ENCODE measurements at regions not wholly inside any gene's neighbourhood (a gene's known extent, or its start where the extent isn't known, plus 50 kb on each side); places are given as distances from the start of the nearest gene placed in this dataset.
"Not testable (repeated sequence)": the region's sequence is repeated elsewhere in the genome, so short reads cannot be mapped to it uniquely, and the experiment has no call there.

DNA sequence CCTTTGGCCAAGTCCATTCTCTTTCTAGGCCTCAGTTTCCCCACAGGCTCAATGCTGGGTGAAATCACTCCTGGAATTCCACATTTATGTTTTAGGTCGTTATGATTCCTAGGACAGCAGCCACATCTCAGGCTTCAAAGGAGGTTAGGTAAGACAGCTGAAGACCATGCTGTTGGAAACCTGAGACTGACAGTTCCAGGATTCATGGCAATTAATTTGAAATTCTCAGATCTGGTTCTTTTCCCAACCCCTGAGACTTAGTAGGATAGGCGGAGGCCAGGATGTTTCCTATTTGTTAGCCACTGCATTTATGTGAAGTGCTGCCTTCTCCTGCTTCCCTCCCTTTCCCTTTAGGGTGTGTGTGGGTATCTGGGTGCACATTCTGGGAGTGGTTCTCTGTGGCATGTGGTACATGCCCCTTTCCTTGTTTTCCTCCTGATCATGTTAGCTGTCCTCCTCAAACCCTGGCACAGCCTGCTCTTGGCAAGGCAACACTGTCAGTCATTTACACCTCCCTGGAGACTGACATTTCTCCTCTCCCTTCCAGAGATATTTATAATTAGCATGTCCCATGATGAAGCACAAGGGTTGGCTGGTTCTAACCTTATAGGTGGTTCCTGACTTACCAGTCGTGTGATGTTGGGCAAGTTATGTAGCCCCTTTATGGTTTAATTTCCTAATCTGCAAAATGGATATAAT is 91.4 kb upstream of the SALL1 start:
- no peak for DNase-seq (ENCODE audit: low read depth in 2 of 2)
- no peak overlapping the region for H3K4me3 ChIP-seq (replicated peaks in 1 of 2; ENCODE audit: low read depth in 2 of 2, low read length in 2 of 2)
- TF ChIP-seq, protein P1, sequence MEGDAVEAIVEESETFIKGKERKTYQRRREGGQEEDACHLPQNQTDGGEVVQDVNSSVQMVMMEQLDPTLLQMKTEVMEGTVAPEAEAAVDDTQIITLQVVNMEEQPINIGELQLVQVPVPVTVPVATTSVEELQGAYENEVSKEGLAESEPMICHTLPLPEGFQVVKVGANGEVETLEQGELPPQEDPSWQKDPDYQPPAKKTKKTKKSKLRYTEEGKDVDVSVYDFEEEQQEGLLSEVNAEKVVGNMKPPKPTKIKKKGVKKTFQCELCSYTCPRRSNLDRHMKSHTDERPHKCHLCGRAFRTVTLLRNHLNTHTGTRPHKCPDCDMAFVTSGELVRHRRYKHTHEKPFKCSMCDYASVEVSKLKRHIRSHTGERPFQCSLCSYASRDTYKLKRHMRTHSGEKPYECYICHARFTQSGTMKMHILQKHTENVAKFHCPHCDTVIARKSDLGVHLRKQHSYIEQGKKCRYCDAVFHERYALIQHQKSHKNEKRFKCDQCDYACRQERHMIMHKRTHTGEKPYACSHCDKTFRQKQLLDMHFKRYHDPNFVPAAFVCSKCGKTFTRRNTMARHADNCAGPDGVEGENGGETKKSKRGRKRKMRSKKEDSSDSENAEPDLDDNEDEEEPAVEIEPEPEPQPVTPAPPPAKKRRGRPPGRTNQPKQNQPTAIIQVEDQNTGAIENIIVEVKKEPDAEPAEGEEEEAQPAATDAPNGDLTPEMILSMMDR (IDR thresholded peaks at IDR 0.05; ENCODE audit: low read depth, low read length) = no peak

DNA sequence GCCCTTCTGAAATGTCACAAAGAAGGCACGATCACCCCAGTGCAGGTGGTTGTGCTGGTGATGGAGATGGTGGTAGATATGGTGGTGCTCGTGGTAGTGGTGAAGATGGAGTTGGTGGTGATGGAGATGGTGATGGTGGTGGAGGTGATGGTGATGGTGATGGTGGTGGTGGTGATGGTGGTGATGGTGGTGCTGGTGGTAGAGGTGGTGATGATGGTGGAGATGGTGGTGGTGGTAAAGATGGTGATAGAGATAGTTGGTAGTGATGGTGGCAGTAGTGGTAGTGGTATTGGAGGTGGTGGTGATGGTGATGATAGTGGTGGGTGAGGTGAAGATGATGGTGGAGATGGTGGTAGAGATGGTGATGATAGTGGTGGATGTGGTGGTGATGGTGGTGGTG is 88.1 kb upstream of the SALL1 start:
- no peak overlapping the region for H3K4me3 ChIP-seq (replicated peaks in 1 of 2; ENCODE audit: low read depth in 2 of 2, low read length in 2 of 2)
- DNase-seq (ENCODE audit: low read depth in 2 of 2) = no peak
- TF ChIP-seq, protein P1 (IDR thresholded peaks at IDR 0.05; ENCODE audit: low read depth, low read length) = no peak

DNA sequence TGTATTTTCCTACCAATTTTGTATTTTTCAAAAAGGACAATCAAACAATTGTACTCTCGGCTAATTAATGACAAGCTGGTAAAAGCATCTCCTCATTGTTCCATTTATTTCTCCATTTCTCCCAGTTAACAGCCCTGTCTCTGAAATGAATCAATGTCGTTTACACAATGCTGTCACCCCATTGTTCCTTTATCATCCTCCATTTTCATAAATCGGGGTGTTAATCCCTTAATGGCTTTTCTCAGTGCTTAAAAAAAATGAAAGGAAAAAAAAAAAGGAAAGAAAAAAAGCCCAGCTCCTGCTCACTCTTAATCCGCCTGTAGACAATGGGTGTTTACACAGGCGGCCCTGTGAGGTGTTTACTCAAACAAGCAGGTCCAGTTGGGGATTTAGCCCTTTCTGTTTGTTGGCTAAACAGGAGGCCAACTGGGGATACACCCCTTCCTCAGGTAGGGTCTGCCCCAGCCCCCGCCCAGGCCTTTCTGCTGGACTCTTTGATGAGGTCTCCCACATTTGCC is 86.8 kb upstream of the SALL1 start:
- no peak for DNase-seq (ENCODE audit: low read depth in 2 of 2)
- TF ChIP-seq, protein P1 (IDR thresholded peaks at IDR 0.05; ENCODE audit: low read depth, low read length) = no peak

DNA sequence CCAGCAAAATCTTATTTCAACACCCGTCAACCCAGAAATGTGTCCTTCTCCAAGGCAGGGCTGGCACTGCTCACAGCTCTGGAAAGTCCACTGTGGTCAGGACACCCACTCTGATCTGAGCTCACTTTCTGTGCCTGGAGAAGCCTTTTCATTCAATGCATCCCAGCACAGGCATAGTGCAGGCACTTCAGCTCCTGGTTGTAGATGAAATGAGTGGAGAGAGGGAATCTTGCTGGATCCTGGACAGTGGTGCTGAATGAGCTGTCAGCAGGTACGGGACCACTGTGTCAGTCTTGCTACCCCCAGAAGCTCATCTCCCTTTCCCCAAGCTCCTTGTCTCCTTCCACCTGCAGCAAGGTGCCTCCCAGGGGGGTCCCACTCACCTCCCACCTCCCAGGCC is 86.1 kb upstream of the SALL1 start:
- TF ChIP-seq, protein P1 (IDR thresholded peaks at IDR 0.05; ENCODE audit: low read depth, low read length) = no peak
- H3K4me3 ChIP-seq (replicated peaks in 1 of 2; ENCODE audit: low read depth in 2 of 2, low read length in 2 of 2) = no peak overlapping the region

More for the DNA sequence above, 86.8 kb upstream of the SALL1 start:
- no peak overlapping the region for H3K4me3 ChIP-seq (replicated peaks in 1 of 2; ENCODE audit: low read depth in 2 of 2, low read length in 2 of 2)

DNA sequence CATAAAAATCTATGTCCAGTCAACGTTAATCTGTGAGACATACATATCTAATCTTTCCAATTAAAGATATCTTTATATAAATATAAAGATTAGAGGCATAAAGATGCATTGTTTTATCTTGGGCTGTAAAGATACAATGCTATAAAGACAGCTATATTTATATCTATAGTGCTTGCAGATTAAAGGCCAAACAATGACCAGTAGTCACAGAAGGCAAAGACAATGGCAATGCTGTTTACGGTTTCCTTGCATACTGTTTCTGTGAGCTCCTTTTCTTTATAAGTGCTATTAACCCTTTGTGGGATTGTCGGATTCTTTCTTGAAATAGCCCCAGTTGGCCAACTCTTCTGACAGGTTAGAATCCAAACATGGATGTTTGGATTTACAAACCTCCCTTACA is 85.5 kb upstream of the SALL1 start:
- no peak overlapping the region for H3K4me3 ChIP-seq (replicated peaks in 1 of 2; ENCODE audit: low read depth in 2 of 2, low read length in 2 of 2)
- DNase-seq (ENCODE audit: low read depth in 2 of 2) = no peak
- TF ChIP-seq, protein P1 (IDR thresholded peaks at IDR 0.05; ENCODE audit: low read depth, low read length) = no peak

More for the DNA sequence above, 86.1 kb upstream of the SALL1 start:
- no peak for DNase-seq (ENCODE audit: low read depth in 2 of 2)

DNA sequence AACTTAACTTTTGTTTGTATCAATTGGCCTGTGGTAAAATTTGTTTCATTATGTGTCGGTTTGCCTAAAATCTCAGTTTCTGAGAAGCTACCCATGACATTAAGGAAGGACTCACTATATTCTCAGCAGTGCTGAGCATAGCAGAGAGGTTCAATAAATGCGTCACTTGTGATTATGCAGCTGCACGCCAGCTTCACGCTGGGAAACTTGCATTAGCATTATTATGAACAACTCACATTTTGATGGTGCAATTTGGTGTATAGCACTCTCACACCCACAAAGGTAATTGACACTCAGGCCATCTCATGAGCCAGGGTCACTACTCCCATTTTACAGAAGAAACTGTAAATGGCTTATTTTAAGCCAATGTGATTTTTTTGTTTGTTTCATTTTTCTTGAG is 80.6 kb upstream of the SALL1 start:
- no peak overlapping the region for H3K4me3 ChIP-seq (replicated peaks in 1 of 2; ENCODE audit: low read depth in 2 of 2, low read length in 2 of 2)
- DNase-seq (ENCODE audit: low read depth in 2 of 2) = no peak
- TF ChIP-seq, protein P1 (IDR thresholded peaks at IDR 0.05; ENCODE audit: low read depth, low read length) = no peak

DNA sequence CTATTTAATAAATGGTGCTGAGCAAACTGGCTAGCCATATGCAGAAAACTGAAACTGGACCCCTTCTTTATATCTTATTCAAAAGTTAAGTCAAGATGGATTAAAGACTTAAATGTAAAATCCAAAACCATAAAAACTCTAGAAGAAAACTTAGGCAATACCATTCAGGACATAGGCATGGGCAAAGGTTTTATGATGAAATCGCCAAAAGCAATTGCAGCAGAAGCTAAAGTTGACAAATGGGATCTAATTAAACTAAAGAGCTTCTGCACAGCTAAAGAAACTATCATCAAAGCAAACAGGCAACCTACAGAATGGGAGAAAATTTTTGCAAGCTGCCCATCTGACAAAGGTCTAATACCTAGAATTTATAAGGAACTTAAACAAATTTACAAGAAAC is 79.0 kb upstream of the SALL1 start:
- not testable (repeated sequence) for H3K4me3 ChIP-seq (replicated peaks in 1 of 2; ENCODE audit: low read depth in 2 of 2, low read length in 2 of 2); DNase-seq (ENCODE audit: low read depth in 2 of 2)

All from cardiac fibroblast (primary cell).